Cardiac muscle cell (in vitro differentiated cells and primary cell): ENCODE measurements at regions not wholly inside any gene's neighbourhood (a gene's known extent, or its start where the extent isn't known, plus 50 kb on each side); places are given as distances from the start of the nearest gene placed in this dataset.

Experiments
- DNase-seq, 2 donors: peaks; one replicate each; pipeline versions ENCODE4 v3.0.0 to v3.0.0-alpha.2; 2010 to 2017; ENCODE audit warnings: low read depth in 1 of 2, low spot score in 1 of 2
- H3K27ac ChIP-seq: fragments of 200-600 bp; sonication (generic); 2 replicates; pipeline ENCODE4 v1.5.1; 2016
- H3K27me3 ChIP-seq: fragments of 200-600 bp; sonication (generic); 2 replicates; pipeline ENCODE4 v1.6.0; 2016; ENCODE audit warnings: control low read depth
- H3K36me3 ChIP-seq: fragments of 200-600 bp; sonication (generic); 2 replicates; pipeline ENCODE4 v1.5.1; 2016; ENCODE audit warnings: control low read depth
- H3K4me1 ChIP-seq: fragments of 200-600 bp; sonication (generic); 2 replicates; pipeline ENCODE4 v1.8.1; 2017; ENCODE audit warnings: low read depth, mild to moderate bottlenecking, mixed run types
- H3K4me3 ChIP-seq: fragments of 200-600 bp; sonication (generic); 2 replicates; pipeline ENCODE4 v1.5.1; 2016; ENCODE audit warnings: mild to moderate bottlenecking
- H3K9me3 ChIP-seq: fragments of 200-600 bp; sonication (generic); 2 replicates; pipeline ENCODE4 v1.5.1; 2017; ENCODE audit warnings: low read depth, mild to moderate bottlenecking, control low read depth
- CTCF ChIP-seq: IDR thresholded peaks from 2 replicates; pipeline ENCODE4 v1.5.1; 2012; ENCODE audit warnings: low read depth, mild to moderate bottlenecking, low read length

- Histone ChIP-seq H3K9me3 (no peaks in the 10 kb centered on the region), H3K4me1 (no peaks in the 10 kb centered on the region), H3K27ac (no peak overlapping the region), H3K36me3 (no peaks in the 10 kb centered on the region), H3K27me3 (no peaks in the 10 kb centered on the region), H3K4me3 (no peak overlapping the region)
- DNase-seq, result no peak
- no peak for TF ChIP-seq CTCF
Observed at GRCh38 chr4:12459126-12459525, 1025.0 kb downstream of the RAB28 start.

- TF ChIP-seq CTCF, result no peak
- no peak for DNase-seq
- H3K9me3 ChIP-seq, result no peaks in the 10 kb centered on the region
- no peak overlapping the region for H3K4me3 ChIP-seq
- no peaks in the 10 kb centered on the region for H3K27me3 ChIP-seq
- no peaks in the 10 kb centered on the region for H3K4me1 ChIP-seq
- no peaks in the 10 kb centered on the region for H3K36me3 ChIP-seq
- H3K27ac ChIP-seq, result no peak overlapping the region
Observed at GRCh38 chr4:12458621-12459020, 1025.5 kb downstream of the RAB28 start.

GRCh38 chr4:12452291-12452690, 1023.6 kb upstream of the HS3ST1 start:
- Histone ChIP-seq H3K36me3 (no peaks in the 10 kb centered on the region), H3K4me1 (peaks cover 2% of the 10 kb centered on the region), H3K9me3 (no peaks in the 10 kb centered on the region), H3K4me3 (no peak overlapping the region), H3K27ac (no peak overlapping the region), H3K27me3 (no peaks in the 10 kb centered on the region)
- no peak for DNase-seq
- TF ChIP-seq CTCF, result no peak

GRCh38 chr4:12447451-12447850, 1018.8 kb upstream of the HS3ST1 start:
- Histone ChIP-seq H3K27me3 (no peaks in the 10 kb centered on the region), H3K36me3 (no peaks in the 10 kb centered on the region), H3K4me1 (peaks cover 19% of the 10 kb centered on the region), H3K9me3 (no peaks in the 10 kb centered on the region), H3K27ac (no peak overlapping the region), H3K4me3 (no peak overlapping the region)
- TF ChIP-seq CTCF, result no peak
- no peak for DNase-seq

GRCh38 chr4:12446657-12447185, 1018.0 kb upstream of the HS3ST1 start:
- no peaks in the 10 kb centered on the region for H3K9me3 ChIP-seq
- peak; percentile 8 to 28 for DNase-seq
- TF ChIP-seq CTCF, result no peak
- H3K27me3 ChIP-seq, result no peaks in the 10 kb centered on the region
- H3K36me3 ChIP-seq, result no peaks in the 10 kb centered on the region
- no peak overlapping the region for H3K4me3 ChIP-seq
- peak overlapping the region; percentile 53 for H3K27ac ChIP-seq
- H3K4me1 ChIP-seq, result peaks cover 19% of the 10 kb centered on the region

- Histone ChIP-seq H3K27ac (peak overlapping the region; percentile 53), H3K4me1 (peaks cover 19% of the 10 kb centered on the region), H3K9me3 (no peaks in the 10 kb centered on the region), H3K27me3 (no peaks in the 10 kb centered on the region), H3K36me3 (no peaks in the 10 kb centered on the region), H3K4me3 (no peak overlapping the region)
- TF ChIP-seq CTCF, result no peak
- peak; percentile 16 to 53 for DNase-seq
Observed at GRCh38 chr4:12446256-12446655, 1017.6 kb upstream of the HS3ST1 start.
